ENCODE measurements at regions not wholly inside any gene's neighbourhood (a gene's known extent, or its start where the extent isn't known, plus 50 kb on each side); places are given as distances from the start of the nearest gene placed in this dataset.
"Not testable (repeated sequence)": the region's sequence is repeated elsewhere in the genome, so short reads cannot be mapped to it uniquely, and the experiment has no call there.

DNA sequence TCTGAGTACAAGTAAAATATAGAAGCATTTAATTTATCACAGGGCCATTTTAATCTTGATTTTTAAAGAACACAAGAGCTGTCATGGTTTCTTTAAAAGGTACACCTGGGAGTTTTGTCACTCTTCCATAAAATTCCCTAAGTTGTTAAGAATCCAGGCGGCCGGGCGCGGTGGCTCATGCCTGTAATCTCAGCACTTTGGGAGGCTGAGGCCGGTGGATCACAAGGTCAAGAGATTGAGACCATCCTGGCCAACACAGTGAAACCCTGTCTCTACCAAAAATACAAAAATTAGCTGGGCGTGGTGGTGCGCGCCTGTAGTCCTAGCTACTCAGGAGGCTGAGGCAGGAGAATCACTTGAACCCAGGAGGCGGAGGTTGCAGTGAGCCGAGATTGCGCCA is 278.3 kb downstream of the PCDH17 start:
- DNase-seq (ENCODE audit: low read depth in 2 of 2) = not testable (repeated sequence)

DNA sequence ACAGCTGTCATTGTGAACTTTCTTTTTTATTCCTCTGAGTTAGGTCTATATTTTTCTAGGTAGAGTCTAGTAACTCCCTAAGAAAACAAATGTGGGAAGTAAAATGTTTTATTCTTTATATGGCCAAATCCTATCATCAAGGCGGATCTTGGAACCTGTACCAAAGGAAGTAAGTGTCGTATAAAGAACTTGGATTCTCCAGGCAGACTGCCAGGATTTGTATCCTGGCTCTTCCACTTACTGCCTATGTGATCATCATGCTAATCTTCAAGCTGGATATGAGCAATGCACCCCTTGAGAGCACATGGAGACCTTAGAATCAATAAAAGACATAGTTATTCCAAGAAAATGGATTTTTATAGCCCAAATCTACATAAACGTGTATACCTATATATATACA is 286.5 kb downstream of the PCDH17 start:
- no peak for DNase-seq (ENCODE audit: low read depth in 2 of 2)

DNA sequence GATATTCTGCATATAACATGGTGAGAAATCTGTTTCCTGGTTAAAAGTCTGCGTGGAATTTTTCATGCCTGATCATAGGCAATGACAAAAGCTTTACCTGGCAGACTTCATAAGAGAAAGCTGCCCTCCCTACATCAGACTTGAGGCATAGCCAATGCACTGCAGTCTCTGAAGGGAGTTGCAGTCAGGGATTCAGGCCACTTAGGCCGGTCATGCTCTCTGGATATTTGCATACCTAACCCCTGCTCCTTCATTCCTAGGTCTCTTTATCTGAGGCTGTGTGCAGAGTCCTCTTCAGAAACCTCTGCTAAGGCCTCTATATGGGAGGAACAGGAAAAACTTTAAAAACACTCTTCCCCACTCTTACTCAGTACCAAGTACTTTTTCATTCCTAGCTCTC is 287.4 kb downstream of the PCDH17 start:
- DNase-seq (ENCODE audit: low read depth in 2 of 2) = no peak

DNA sequence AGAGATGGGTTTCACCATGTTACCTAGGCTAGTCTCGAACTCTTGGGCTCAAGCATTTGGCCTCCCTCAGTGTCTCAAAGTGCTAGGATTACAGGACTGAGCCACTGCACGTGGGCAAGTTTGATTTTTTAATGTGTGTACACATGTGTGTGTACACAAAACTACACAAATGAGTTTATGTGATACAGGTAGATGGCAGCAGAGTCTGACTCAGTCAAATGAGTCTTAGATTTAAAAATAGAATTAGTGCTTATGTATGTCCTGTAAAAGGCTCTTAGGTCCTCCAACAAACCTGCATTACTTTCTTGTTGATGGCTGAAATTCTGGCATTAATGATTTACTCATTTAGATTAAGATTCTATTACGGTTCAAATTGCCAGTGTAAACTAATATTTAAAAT is 293.7 kb downstream of the PCDH17 start:
- DNase-seq (ENCODE audit: low read depth in 2 of 2) = no peak

DNA sequence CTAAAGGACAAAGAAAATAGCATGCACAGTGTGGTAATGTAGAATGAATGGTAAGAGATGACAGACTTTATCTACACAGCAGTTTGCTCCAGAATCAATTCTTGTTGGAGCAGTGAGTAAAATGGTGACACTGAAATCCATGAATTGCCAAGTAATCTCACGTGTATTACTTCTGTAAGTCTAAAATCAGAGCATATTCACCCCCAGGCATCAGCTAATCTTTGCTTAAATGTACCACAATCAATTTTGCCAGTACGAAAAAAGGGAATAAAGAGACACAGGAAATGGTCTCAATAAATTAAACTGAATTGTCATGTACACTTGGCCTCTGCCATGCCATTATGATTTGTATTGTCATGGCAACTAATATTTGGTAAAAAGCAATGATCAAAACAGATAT is 294.2 kb downstream of the PCDH17 start:
- no peak for DNase-seq (ENCODE audit: low read depth in 2 of 2)

DNA sequence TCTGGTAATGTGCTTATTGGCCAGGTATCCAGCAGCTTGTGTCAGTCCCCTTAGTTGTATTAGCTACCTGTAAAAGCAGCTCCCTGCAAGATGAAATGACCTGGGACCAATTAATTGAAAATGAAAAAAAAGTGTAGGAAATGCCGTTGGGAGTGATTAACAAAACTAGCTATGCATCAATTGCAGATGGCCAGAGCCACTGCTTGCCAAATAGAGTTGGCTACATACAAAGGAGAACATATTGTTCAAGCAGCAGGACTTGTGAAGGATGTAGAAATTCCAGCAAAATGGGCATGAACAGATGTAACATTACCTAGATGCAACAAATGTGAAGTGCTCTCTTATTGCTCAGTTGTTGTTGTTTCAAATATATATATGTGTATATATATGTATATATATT is 300.5 kb downstream of the PCDH17 start:
- DNase-seq (ENCODE audit: low read depth in 2 of 2) = no peak

DNA sequence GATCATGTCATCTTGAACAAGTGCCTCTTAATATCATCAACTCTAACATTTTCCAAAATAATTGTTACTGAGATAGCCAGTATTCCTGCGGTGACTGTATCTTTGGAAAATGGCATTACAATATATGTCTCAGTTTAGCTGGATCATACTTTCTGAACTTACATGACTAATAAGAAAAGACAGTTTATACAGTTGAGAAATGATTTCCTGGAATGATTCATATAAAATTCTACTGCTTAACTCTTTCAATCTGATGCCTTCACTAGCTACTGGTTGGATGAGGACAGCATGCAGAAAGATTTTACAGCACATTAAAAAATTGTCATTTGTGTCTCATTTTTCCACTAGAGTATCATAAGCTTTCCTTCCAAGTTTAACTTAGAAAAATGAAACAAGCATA is 302.1 kb downstream of the PCDH17 start:
- DNase-seq (ENCODE audit: low read depth in 2 of 2) = no peak

DNA sequence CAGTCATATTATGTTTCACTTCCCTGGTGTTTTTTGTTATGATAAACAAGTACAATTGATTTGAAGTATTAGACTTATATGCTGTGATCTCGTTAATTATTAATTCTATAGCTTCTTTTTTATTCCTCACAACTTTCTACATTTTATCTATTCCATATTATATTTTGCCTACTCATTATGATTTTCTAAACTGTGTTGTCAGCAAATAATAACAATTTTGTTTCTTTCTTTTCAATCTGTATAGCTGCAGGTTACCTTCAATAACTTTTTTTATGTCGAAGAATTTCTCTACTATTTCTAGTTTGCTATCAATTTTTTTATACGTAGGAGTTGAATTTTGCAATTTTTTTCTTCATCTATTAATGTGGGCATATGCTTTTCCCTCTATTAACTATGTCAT is 304.4 kb downstream of the PCDH17 start:
- no peak for DNase-seq (ENCODE audit: low read depth in 2 of 2)

DNA sequence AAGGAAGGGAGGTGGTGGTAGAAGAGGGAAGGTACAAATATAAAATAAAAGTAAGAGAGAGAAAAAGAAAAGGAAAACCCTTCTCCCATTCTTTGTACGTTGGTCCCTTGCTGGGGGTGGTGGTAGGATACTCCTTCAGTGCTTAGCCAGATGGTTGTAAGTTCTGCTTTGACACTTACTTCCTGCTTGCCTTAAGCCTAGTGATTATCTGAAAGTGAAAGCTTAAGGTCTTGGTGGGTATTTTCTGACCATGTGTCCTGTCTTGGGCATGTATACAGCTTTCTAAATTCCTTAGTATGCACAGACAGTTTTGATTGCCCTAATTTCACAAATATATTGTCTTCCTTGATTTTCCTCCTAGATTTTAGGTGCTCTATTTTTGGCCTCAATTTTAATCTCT is 314.8 kb downstream of the PCDH17 start:
- no peak for DNase-seq (ENCODE audit: low read depth in 2 of 2)

DNA sequence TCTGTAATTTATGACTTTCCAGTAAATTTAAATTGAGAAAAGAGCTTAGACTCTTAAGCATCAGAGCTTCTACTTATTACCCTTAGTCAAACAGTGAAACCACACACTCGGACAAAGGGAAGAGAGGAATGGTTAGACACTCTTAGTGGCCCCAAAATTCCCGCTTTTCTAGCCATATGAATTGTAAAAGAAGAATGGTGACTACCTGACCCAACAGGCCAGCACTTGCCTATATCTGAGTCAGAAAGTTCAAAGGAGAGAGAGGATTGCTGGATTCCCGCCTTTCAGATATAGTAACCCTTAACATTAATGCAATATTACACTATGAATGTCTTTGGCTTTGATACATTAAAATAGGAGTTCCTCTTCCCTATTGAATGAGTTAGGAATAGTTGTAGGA is 317.3 kb downstream of the PCDH17 start:
- DNase-seq (ENCODE audit: low read depth in 2 of 2) = no peak

DNA sequence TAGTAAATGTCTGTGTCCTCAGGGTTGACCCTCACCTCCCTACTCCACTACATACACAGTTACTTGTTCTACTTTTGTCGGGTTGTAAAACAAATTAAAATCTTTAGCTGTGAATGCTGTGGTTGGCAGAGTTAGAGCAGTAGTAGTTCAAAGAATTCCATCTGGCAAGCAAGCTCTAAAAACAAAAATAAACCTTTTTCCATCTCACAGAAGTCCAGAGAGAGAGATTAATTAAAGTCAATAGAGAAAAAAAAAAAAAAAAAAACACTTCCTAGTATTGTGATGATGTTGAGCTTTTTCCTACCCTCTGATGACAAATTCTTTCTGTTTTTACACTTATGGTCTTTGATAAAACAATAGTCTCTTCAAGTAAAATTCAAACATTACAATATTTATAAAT is 338.4 kb downstream of the PCDH17 start:
- no peak for DNase-seq (ENCODE audit: low read depth in 2 of 2)

DNA sequence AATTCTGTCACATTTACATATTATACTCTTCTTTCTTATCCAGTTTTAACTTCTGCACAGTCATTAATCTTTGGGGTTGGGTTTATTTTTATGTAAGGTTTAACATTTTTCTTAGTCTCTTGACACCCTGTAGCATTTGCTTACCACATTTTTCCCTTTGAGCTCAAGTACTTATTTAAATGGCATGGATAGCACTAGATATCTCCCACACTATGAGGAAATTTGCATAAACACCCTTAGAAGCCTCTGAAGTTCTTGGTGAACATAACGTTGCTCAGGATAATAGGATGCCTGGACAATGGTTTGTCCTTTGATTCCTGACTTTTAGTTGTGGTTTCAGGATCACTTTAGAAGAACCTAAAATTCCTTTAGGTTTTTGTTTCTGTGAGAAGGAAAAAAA is 338.9 kb downstream of the PCDH17 start:
- DNase-seq (ENCODE audit: low read depth in 2 of 2) = no peak

DNA sequence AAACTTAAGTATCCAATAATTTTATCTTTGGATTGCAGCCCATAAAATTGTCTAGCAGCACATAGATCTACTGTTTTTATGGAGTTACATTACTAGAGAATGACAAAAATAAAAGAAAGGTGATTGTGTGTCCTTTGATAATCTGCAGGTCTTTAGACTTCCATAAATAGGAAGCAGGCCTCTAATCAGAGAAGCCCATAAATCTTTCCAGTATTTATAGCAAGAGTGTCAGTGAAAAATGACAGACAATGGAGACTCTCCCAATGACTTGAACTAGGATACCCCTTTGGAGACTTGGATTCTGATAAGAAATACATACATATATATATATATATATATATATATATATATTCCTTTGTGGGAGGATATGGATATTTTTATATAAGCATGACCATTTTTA is 351.2 kb downstream of the PCDH17 start:
- no peak for DNase-seq (ENCODE audit: low read depth in 2 of 2)

DNA sequence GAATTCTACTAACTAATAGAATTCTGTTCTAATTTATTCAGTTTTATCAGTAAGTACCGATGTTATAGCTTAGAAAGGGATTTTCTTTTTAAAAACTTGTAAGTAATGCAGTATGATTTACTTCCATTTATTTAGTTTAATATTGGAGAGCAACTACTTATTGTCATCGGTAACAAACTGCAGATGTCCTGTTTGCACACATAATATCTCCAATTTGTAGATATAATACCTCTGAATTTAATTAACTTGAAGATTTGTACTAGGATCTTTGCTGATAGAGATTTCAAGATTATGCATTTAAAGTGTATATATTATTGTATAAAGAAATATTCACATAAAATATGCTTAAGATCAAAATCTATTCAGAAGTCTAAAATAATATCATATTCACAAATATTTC is 356.7 kb downstream of the PCDH17 start:
- DNase-seq (ENCODE audit: low read depth in 2 of 2) = no peak

DNA sequence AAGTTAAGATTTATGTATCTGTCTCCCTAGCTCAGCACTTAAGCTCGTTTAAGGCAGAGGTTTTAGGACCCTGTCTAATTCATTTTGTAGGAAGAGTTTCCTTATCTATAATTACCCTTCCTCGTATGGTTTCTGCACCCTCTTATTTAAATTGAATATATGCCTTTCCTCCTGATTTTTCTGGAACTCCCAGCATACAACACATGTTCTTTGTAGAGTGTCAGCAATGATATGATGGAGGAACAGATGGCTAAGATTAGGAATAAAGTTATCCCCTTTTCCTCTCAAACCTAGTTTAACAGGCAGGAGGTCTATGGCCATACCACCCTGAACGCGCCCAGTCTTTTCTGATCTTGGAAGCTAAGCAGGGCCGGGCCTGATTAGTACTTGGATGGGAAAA is 359.5 kb downstream of the PCDH17 start:
- no peak for DNase-seq (ENCODE audit: low read depth in 2 of 2)

DNA sequence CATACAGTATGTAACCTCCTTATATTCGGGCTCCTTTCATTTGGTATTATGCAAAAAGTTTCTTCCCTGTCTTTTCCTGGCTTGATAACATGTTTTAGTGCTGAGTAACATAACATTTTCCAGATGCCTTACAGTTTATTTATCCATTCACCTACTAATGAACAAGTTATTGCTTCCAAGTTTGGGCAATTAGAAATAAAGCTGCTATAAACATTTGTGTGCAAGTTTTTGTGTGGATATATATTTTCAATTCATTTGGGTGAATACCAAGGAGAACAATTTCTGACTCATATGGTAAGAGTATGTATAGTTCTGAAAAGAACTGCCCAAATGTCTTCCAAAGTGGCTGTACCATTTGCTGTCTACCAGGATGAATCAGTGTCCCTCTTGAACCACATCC is 360.9 kb downstream of the PCDH17 start:
- no peak for DNase-seq (ENCODE audit: low read depth in 2 of 2)

DNA sequence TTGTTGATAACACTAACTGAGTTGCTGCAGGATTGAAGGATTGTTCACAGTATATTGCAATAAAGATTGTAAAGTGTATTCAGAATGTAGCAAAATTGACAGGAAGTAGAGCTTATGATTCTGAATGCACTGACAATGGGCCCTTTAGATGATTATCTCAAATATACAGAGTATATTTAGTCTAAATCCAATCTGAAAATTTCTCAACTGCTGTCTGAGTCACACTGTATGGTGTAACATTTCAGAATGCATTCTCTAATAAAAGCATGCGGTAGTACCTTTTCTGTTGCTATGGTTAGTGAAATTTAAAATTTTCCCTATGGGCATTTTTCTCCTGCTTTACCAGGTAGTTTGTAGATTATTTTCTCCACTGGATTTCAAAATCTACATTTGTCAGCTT is 365.2 kb downstream of the PCDH17 start:
- DNase-seq (ENCODE audit: low read depth in 2 of 2) = no peak

DNA sequence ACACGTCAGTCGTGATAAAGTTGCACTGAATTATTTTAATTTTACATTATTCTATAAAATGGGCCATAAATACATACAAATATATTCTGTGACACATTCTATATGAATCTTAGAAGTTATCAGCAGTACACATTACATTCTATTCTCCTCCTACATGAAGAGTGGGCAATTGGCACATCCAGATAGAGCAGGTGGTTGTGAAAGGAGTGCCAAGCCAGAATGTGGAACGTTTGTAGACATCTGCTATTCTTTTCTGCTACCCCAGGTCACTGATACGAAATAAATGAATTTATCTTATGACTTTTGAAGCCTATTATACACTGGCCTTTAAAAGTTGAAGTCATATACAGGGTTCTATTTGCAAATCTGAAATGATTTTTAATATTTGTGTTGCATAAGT is 373.2 kb downstream of the PCDH17 start:
- DNase-seq (ENCODE audit: low read depth in 2 of 2) = no peak

DNA sequence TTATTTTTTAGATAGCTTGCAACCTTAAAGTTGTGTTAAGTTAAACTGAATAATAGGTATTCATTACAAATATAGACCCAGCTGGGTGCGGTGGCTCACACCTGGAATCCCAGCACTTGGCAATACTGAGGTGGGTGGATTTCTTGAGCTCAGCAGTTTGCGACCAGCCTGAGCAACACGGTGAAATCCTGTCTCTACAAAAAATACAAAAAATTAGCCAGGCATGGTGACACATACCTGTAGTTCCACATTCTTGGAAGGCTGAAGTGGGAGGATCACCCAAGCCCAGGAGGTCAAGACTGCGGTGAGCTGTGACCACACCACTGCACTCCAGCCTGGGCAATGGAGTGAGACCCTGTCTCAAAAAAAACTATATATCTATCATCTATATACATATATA is 386.5 kb downstream of the PCDH17 start:
- no peak for DNase-seq (ENCODE audit: low read depth in 2 of 2)

DNA sequence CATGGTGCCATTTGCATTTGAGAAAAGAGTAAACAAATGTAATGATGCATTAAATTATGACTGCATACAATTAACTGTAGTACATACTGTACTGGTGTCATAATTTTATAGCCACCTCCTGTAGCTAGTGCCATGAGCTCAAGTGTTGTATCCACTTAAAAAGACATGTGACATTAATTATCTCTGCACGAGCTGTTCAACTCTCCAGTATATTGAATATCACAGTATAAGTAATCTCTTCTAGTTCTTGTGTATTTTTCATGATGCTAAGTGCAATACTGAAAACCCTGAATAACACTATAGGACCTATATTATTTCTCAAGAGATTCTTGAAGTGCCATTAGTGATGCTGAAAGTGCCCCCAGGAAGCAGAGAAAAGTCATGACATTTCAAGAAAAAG is 387.3 kb downstream of the PCDH17 start:
- DNase-seq (ENCODE audit: low read depth in 2 of 2) = no peak

DNA sequence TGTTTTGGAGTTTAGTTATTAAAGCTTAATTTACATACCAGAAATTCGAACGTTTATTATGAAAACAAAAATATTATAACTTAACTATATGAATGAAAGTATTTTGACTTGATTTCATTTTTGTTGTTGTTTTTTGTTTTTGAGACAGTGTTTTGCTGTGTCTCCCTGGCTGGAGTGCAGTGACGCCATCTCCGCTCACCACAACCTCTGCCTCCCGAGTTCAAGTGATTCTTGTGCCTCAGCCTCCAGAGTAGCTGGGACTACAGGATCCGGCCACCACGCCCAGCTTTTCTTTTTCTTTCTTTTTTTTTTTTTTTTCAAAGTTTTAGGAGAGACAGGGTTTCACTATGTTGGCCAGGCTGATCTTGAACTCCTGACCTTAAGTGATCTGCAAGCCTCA is 392.6 kb downstream of the PCDH17 start:
- no peak for DNase-seq (ENCODE audit: low read depth in 2 of 2)

DNA sequence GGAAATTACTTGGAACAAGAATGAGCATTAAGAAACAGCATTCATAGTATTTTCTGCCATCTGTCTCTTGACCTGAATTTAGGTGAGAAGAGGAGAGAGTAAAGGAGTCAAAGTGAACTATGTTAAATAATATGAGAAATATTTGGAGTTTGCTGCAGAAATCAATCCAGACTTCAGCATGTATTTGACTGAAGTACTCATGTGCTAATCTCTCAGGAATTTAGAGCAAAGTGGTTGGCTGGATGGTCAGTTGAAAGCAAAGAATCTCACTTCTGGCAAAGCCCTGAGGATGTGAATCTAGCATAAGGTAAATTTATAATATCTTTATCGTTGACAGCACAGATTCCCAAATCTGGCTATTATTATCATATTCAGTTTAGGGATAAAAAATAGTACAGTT is 394.3 kb downstream of the PCDH17 start:
- no peak for DNase-seq (ENCODE audit: low read depth in 2 of 2)

DNA sequence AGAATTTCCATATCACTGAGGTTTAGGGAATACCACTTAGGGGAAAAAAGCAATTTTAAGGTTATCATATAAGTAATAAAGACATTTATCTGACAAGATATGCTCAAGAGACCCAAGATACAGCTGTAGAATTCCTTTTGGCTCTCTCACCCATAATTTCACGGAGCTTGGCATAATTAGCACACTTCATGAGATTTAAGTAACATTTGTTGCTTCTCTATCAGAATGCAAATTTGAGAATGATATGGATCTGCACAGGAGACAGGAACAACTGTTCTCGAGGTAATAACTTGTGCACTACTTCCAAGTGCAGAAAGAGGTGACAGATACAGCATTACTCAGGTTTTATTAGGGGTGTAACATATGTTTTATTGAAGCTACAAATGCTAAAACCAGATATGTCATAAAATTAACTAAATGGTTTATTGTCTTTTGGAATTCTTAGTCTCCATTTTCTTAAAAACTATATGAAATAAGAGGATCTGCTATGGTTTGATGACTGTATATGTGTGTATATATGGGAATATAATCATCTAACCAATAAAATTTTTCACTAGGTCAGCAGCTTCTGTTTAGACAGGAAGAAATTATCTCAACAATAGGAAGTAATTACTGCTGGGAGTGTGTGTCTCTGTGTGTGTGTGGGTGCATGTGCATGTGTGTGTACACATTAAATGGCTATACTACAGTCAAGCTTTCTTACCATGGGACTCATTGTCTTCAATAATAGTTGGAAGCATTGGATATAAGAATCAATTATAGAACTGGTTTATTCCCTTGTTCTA is 401.3 kb downstream of the PCDH17 start:
- DNase-seq (ENCODE audit: low read depth in 2 of 2) = no peak

DNA sequence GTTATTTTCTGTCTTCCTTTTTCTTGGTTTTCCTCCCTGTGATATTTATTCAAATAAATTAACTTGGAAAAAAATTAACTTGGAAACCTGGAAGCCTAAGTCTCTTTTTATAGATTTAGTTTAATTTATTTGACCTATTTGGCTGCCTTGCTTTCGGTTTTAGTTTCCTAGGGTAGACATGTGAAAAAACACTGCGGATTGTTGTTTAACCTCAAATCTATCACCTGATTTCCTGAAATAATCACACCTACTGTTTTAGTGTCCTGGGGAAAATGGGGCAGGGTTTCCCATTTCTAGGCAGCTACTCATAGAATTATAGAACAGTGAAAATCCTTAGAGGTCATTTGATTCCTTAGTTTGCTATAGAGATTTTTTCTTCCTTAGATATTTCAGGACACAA is 412.4 kb downstream of the PCDH17 start:
- DNase-seq (ENCODE audit: low read depth in 2 of 2) = no peak

Measured in stimulated activated CD4-positive, alpha-beta T cell treated with anti-CD3 and anti-CD28 coated beads, Interleukin-15, amount 100 ng/mL, for 48 hours (primary cell).